ENCODE measurements at regions not wholly inside any gene's neighbourhood (a gene's known extent, or its start where the extent isn't known, plus 50 kb on each side); places are given as distances from the start of the nearest gene placed in this dataset.

GRCh38 chrX:143165778-143166177, 140.1 kb downstream of the SPANXN4 start:
- no peak overlapping the region for H2AFZ ChIP-seq (ENCODE audit: low read length)
- WGBS, 2 experiments (ENCODE audit: extremely low coverage in 1 of 2, insufficient coverage in 1 of 2, insufficient read length in 1 of 2, insufficient replicate concordance in 2 of 2, low coverage in 1 of 2, low lambda C conversion rate in 2 of 2, missing lambda C conversion rate in 1 of 2): 85% methylated on average over 1 of the region's 1 CpG; no CpG with 5 or more reads in 1 of the 2 experiments
- FAIRE-seq (no peak), DNase-seq (ENCODE audit: low read depth in 1 of 2, low spot score in 2 of 2) (no peak)
- H3K79me1 ChIP-seq (ENCODE audit: low read depth, low read length): no peaks in the 10 kb centered on the region
- no peak overlapping the region for H4K8ac ChIP-seq (ENCODE audit: extremely low read depth, insufficient read depth, low read length)
- H4K5ac ChIP-seq (ENCODE audit: insufficient read length, low read depth, low read length): no peak overlapping the region
- no peaks in the 10 kb centered on the region for H3K4me1 ChIP-seq (replicated peaks in 1 of 4; ENCODE audit: control insufficient read depth in 3 of 4, insufficient read depth in 4 of 4, low read length in 3 of 4)
- H3K18ac ChIP-seq (ENCODE audit: extremely low read depth, low read length): no peak overlapping the region
- H2BK20ac ChIP-seq (ENCODE audit: low read length): no peak overlapping the region
- no peak overlapping the region for H3K4ac ChIP-seq (replicated peaks; ENCODE audit: insufficient read length, low read depth, low read length)
- H2BK5ac ChIP-seq (ENCODE audit: low read depth, low read length): no peak overlapping the region
- H3K4me2 ChIP-seq (ENCODE audit: insufficient read depth in 1 of 2, low read depth in 2 of 2, low read length in 2 of 2): no peak overlapping the region
- H3K9me3 ChIP-seq (ENCODE audit: insufficient read depth in 2 of 2, low read depth in 1 of 2, low read length in 1 of 2): no peaks in the 10 kb centered on the region
- no peaks in the 10 kb centered on the region; a peak in 2 of 7 replicates for H3K27me3 ChIP-seq (replicated peaks in 1 of 4; ENCODE audit: control insufficient read depth in 3 of 4, extremely low read depth in 1 of 4, insufficient read depth in 3 of 4, low read length in 3 of 4)
- no peak overlapping the region for H3K14ac ChIP-seq (ENCODE audit: insufficient read length)
- H3K23ac ChIP-seq (ENCODE audit: insufficient read length): no peak overlapping the region
- no peak overlapping the region for H3K9ac ChIP-seq (replicated peaks in 1 of 4; ENCODE audit: extremely low read depth in 1 of 4, low read depth in 3 of 4, low read length in 3 of 4)
- no peak overlapping the region for H3K4me3 ChIP-seq (ENCODE audit: extremely low read depth in 1 of 4, insufficient read depth in 2 of 4, low read depth in 3 of 4, low read length in 4 of 4)
- ChIA-PET POLR2A (ENCODE audit: partially characterized antibody) (no interaction called here), CTCF (ENCODE audit: partially characterized antibody) (no interaction called here)
- H3K56ac ChIP-seq (replicated peaks; ENCODE audit: insufficient read length, low read depth, low read length): no peak overlapping the region
- H3K23me2 ChIP-seq (ENCODE audit: low read depth, low read length): no peaks in the 10 kb centered on the region
- no peaks in the 10 kb centered on the region for H3K36me3 ChIP-seq (ENCODE audit: control insufficient read depth in 2 of 4, insufficient read depth in 4 of 4, low read length in 3 of 4)
- H2BK120ac ChIP-seq (replicated peaks; ENCODE audit: low read depth, low read length): no peak overlapping the region
- no peak overlapping the region for H2AK5ac ChIP-seq (ENCODE audit: low read depth, low read length)
- no peak overlapping the region for H3K27ac ChIP-seq (ENCODE audit: low read depth, low read length)
- H2BK12ac ChIP-seq (ENCODE audit: low read depth, low read length): no peak overlapping the region
- H4K91ac ChIP-seq (replicated peaks; ENCODE audit: insufficient read length, low read length): no peak overlapping the region
- H4K20me1 ChIP-seq (replicated peaks in 1 of 2; ENCODE audit: control insufficient read depth in 1 of 2, insufficient read depth in 2 of 2, low read length in 2 of 2): no peaks in the 10 kb centered on the region
- no peak overlapping the region for H2BK15ac ChIP-seq (ENCODE audit: low read length)
- no peaks in the 10 kb centered on the region for H3K79me2 ChIP-seq (ENCODE audit: control insufficient read depth in 1 of 2, insufficient read depth in 2 of 2, low read length in 2 of 2)
- TF ChIP-seq YY1 (IDR thresholded peaks at IDR 0.05; ENCODE audit: low read depth, low read length) (no peak), PHF8 (conservative IDR thresholded peaks at IDR 0.05; ENCODE audit: low read depth, low read length) (no peak), POLR2AphosphoS5 (IDR thresholded peaks at IDR 0.05; ENCODE audit: low read depth, low read length) (no peak), BCL11A (IDR thresholded peaks at IDR 0.05; ENCODE audit: low read depth in 2 of 2, low read length in 2 of 2) (no peak), TAF7 (optimal IDR thresholded peaks at IDR 0.05; ENCODE audit: borderline replicate concordance, low read depth, low read length) (no peak), CBX8 (IDR thresholded peaks at IDR 0.05; ENCODE audit: borderline replicate concordance, low read depth, low read length) (no peak), MAFK (IDR thresholded peaks at IDR 0.05; ENCODE audit: low read depth, low read length) (no peak), CEBPB (IDR thresholded peaks at IDR 0.05; ENCODE audit: low read depth, low read length) (no peak), HDAC2 (IDR thresholded peaks at IDR 0.05; ENCODE audit: borderline replicate concordance in 1 of 2, low read depth in 2 of 2, low read length in 2 of 2) (no peak), RFX5 (IDR thresholded peaks at IDR 0.05; ENCODE audit: borderline replicate concordance, low read depth, low read length) (no peak), KDM4A (IDR thresholded peaks at IDR 0.05; ENCODE audit: low read depth, low read length, severe bottlenecking) (no peak), SIRT6 (IDR thresholded peaks at IDR 0.05; ENCODE audit: low read length) (no peak), CTCF (IDR thresholded peaks at IDR 0.05; ENCODE audit: control extremely low read depth in 1 of 3, insufficient read depth in 1 of 3, low read depth in 1 of 3, low read length in 3 of 3) (no peak)

Data from H1 (cell line).